GM19328 (cell line): ENCODE measurements at regions not wholly inside any gene's neighbourhood (a gene's known extent, or its start where the extent isn't known, plus 50 kb on each side); places are given as distances from the start of the nearest gene placed in this dataset.

Experiments used
- ATAC-seq: cut with Tn5 transposase; IDR thresholded peaks from one replicate; pipeline ENCODE4 v1.9.1; 2021; ENCODE audit warnings: mild to moderate bottlenecking, moderate library complexity; ENCODE audit not compliant: unreplicated experiment

DNA sequence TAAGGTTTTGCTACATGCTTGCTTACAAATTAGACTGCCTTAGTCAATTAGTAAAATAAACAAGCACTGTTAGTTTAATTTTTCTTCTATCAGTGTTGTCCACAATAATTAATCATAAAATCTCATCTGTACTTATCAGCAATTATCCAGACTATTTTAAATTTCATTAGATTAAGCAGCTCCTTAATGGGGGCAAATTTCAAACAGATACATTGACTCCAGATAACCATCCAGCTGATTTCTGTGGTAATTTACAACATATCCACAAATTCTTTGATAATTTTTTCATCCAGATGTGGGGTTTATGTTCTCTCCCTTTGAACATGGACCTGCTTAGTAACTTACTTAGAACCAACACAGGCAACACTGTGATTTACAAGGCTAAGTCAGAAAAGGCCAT, 170.4 kb upstream of the CWC22 start:
- no peak for ATAC-seq

GRCh38 chr2:180175736-180176135, 168.6 kb upstream of the CWC22 start:
- no peak for ATAC-seq

- ATAC-seq, result no peak
Observed at GRCh38 chr2:180174580-180174979, 167.5 kb upstream of the CWC22 start.

DNA sequence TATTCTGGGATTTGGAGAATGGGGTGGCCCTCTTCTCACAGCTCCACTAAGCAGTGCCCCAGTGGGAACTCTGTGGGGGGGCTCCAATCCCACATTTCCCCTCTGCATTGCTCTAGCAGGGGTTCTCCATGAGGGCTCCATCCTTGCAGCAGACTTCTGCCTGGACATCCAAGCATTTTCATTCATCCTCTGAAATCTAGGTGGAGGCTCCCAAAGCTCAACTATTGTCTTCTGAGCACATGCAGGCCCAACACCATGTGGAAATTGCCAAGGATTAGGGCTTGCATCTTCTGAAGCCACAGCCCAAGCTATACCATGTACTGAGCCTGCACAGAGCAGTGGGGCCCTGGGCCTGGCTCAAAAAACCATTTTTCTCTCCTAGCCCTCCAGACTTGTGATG, 162.4 kb upstream of the CWC22 start:
- no peak for ATAC-seq

DNA sequence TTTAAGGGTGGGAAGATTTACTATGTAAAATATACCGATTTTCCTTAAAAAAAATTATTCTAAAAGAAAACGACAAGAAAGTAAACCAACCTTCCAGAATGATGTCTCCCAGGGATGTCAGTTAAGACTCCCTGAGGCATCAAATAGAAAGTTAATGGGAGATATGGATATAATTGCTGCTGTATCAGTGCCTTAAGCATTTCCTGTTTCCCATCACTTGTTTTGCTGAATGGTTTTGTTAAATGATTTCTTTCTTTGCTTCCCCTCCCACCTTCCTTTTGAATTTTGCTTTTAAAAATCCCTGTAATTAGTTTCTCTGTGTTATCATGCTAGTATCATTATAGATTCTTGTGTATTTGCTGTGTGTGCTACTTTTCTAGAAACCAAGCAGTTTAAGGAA, 154.3 kb upstream of the CWC22 start:
- no peak for ATAC-seq

- no peak for ATAC-seq
Observed at GRCh38 chr2:180159921-180160320, 152.8 kb upstream of the CWC22 start.

DNA sequence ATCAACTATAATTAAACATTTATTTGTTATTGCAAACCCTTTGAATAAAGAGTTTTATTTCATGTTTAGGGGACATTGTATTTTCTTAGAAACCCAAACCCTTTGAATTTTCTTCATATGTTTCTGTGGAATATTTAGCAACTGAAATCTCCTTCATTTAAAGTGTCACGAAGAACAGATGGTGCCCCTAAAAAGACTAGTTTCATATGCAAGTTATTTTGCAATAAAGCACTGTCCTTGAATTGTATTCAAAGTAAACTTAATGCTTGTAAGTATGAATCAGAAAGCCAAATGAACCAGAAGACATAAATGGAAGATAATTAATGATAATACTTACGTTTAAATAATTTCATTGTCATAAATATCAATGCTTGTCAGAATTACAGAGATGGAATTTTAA, 151.9 kb upstream of the CWC22 start:
- no peak for ATAC-seq

- no peak for ATAC-seq
Observed at GRCh38 chr2:180156651-180157050, 149.6 kb upstream of the CWC22 start.

GRCh38 chr2:180150606-180151005, 143.5 kb upstream of the CWC22 start:
- ATAC-seq, result no peak

- no peak for ATAC-seq
Observed at GRCh38 chr2:180146541-180146940, 139.4 kb upstream of the CWC22 start.

- ATAC-seq, result no peak
Observed at GRCh38 chr2:180146114-180146513, 139.0 kb upstream of the CWC22 start.

GRCh38 chr2:180145163-180145562, 138.1 kb upstream of the CWC22 start:
- ATAC-seq, result no peak

GRCh38 chr2:180144338-180144813, 137.3 kb upstream of the CWC22 start:
- ATAC-seq, result no peak

DNA sequence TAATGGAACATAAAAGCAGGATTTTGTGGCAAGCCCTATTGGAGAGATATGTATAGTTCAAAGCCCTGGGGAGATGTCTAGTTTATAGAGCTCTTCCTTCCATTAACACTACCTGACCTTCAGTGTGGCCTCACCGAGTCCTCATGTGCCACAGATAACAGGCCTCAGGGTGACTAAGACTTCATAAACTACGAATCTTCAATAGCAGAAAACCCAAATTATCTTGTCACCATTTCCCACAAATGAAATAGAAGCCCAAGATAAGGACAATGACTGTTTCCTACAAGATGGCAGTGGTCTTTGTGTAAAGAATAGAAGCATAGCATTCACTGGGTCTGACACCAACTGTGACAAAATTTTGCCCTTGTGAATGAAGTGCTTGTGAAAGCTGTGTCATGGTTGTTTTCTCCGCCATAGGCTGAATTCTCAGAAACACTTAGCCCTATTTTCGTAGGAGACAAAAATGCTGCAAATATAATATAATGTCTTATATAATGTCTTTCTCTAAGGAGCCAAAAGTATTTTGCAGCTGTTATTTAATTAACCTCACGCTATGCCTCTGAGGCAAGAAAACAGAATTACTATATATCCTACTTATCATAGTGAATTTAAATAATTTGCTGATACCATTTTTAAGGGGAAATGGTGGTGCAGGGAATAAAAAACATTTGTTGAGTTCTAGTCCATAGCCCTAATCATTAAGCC, 136.7 kb upstream of the CWC22 start:
- ATAC-seq, result no peak

DNA sequence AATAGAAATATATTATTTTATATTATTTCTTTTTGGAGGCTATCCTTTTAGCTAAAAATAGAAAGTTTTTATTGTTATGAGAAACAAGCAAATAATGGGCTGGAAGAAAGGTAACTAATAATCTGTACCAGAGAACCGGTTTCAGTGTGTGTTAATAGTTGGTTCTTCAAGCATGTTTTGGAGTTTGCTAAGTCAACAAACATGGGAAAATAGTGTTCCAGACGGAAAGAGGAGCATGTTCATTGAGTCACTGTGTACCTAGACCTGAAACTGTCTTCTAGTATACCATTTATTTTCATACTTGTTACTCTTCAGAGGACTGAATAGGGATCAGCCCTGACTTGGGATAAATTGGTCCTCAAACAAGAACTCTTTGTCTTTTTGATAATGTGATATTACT, 134.5 kb upstream of the CWC22 start:
- ATAC-seq, result no peak

- no peak for ATAC-seq
Observed at GRCh38 chr2:180133736-180134135, 126.6 kb upstream of the CWC22 start.

DNA sequence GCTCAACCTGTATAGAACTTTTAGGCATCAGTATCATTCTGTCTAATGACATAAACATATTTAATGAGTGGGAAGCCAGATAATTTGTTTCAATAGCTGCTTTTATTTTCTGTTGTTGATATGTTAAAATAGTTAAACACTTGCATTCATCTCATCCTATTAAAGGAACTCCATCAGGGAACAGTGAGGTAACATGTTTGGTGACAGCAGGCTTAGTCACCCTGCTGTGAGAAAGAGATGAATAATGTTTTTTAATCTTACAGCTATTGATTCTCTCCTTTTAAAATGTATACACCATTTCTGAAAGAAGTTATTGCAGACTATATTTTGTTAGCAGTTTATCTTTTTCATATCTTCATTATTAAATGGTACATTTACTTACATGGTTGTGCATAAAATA, 123.3 kb upstream of the CWC22 start:
- no peak for ATAC-seq

GRCh38 chr2:180128861-180129260, 121.8 kb upstream of the CWC22 start:
- no peak for ATAC-seq

DNA sequence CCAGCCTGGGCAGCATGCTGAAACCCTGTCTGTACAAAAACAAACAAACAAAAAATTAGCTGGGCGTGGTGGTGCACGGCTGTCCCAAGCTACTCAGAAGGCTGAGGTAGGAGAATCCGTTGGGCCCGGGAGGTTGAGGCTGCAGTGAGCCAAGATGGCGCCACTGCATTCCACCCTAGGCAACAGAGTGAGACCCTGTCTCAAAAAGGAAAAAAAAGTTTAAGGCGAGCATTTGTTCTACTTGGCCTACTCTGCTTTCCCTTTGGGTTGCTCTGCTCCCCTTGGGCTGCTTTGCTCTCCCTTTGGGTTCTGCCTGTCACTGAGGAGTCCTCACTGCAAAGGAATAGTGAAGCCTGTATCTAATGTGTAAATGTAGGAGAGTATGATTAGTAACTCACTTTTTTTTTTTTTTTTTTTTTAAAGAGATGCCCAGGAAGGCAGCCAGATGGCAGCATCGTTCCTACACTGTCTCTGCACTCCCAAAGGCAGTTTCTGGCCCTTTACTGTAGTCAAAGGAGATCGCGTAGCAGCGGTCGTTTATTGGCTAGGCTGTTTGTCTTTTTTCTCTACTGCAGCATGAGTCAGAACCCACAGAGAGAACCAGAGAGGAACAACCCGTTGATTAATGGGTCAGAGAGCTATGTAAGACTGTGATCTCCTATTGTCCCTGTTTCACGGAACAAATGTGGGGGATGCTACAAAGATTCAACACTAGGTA, 118.3 kb upstream of the CWC22 start:
- peak; percentile 58 for ATAC-seq

GRCh38 chr2:180124273-180125139, 117.4 kb upstream of the CWC22 start:
- peak; percentile 51 for ATAC-seq

- ATAC-seq, result no peak
Observed at GRCh38 chr2:180122874-180123273, 115.8 kb upstream of the CWC22 start.

DNA sequence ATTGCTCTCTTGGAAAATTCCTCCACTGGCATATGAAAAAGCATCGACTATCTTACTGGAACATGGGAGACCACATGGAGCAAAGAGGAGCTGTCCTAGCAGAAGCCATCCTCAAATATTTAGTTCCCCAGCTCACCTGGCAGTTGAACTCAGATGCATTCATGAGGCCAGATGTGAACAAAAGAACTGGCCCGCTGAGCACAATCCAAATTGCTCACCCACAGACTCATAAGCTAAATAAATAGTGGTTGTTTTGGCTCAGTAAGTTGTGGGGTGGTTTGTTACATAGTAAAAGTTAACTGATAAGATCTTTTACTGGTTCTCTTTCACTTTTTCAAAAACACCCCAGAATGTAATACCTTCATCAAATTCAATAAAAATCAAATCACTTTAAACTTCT, 108.6 kb upstream of the CWC22 start:
- ATAC-seq, result no peak
